Sigmoid colon (tissue), 6 donors: ENCODE measurements at regions not wholly inside any gene's neighbourhood (a gene's known extent, or its start where the extent isn't known, plus 50 kb on each side); places are given as distances from the start of the nearest gene placed in this dataset.

ENCODE experiments used
- DNase-seq: peaks from one replicate; pipeline ENCODE4 v3.0.0-alpha.2; 2019
- H3K27ac ChIP-seq, 4 donors: fragments of 200-600 bp; sonication (generic); one replicate each; pipeline ENCODE4 v1.5.1; 2016 to 2019; ENCODE audit warnings: mild to moderate bottlenecking in 1 of 4
- H3K27me3 ChIP-seq, 3 donors: fragments of 200-600 bp; sonication (generic); one replicate each; pipeline ENCODE4 v1.5.1; 2019; ENCODE audit warnings: mild to moderate bottlenecking in 1 of 3
- H3K36me3 ChIP-seq, 4 donors: fragments of 200-600 bp; sonication (generic); one replicate each; pipeline ENCODE4 v1.5.1; 2016 to 2019
- H3K4me1 ChIP-seq, 4 donors: fragments of 200-600 bp; sonication (generic); one replicate each; pipeline ENCODE4 v1.5.1; 2017 to 2019
- H3K4me3 ChIP-seq, 4 donors: fragments of 200-600 bp; sonication (generic); one replicate each; pipeline ENCODE4 v1.5.1; 2017 to 2019; ENCODE audit warnings: mild to moderate bottlenecking in 2 of 4, moderate library complexity in 1 of 4
- H3K9me3 ChIP-seq, 4 donors: fragments of 200-600 bp in 3 of 4; sonication (generic) in 3 of 4; one replicate each; pipeline versions ENCODE4 v1.5.1 to v1.6.1; 2013 to 2019
- EP300 ChIP-seq, 4 donors: sonication (generic); formaldehyde crosslinking; IDR thresholded peaks; one replicate each; pipeline ENCODE4 v1.6.1; 2017; ENCODE audit warnings: antibody characterized with exemption in 4 of 4
- POLR2A ChIP-seq, 2 donors: fragments of 450-650 bp; IDR thresholded peaks; one replicate each; pipeline ENCODE4 v1.6.1; 2016; ENCODE audit warnings: antibody characterized with exemption in 2 of 2, mild to moderate bottlenecking in 2 of 2, moderate library complexity in 2 of 2
- POLR2AphosphoS5 ChIP-seq, 4 donors: sonication (generic); formaldehyde crosslinking; IDR thresholded peaks; one replicate each; pipeline ENCODE4 v1.6.1; 2017; ENCODE audit warnings: antibody characterized with exemption in 4 of 4
- WGBS, 2 donors: extraction: QIAGEN DNeasy Blood & Tissue Kit; methylation state at CpG; one replicate each; pipeline ENCODE4 v1.1.7; 2013; 5-methylcytosine and 5-hydroxymethylcytosine counted together
- intact Hi-C: fragments of 100-400 bp; cut with DNase I; formaldehyde crosslinking; loops from one replicate; pipeline ENCODE4 v1.15.1; 2023
- TF ChIP-seq, protein P1 (sequence below), 4 experiments: fragments of 450-650 bp in 3 of 4; fragments of 200-600 bp in 1 of 4; IDR thresholded peaks; one replicate each; pipeline ENCODE4 v1.5.1; 2016 to 2019; ENCODE audit warnings: antibody characterized with exemption in 4 of 4, mild to moderate bottlenecking in 3 of 4, moderate library complexity in 2 of 4
- donor health status: healthy with polysubstance abuse.
- donor health status: healthy.

DNA sequence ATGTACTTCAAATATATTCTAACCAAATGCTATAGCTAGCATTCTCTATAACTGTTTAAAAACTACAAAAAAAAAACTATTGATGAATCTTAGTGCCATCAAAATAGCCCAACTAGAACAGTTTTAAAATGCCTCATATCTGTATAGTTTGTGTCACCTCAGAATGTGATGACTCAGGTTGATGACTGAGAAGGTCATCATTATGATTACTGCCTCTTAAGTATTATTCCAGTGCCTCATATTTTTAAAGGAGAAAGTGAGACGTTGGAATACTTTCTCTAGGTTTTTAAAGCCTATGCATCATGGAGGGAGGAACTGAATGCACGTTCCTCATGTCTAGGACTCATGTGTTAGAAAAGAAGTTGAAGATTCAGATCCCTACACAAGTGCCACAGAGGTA lies 88.2 kb downstream of the TMA16 start:
- Histone ChIP-seq H3K9me3 (no peaks in the 10 kb centered on the region), H3K36me3 (no peaks in the 10 kb centered on the region), H3K27ac (no peak overlapping the region), H3K27me3 (no peaks in the 10 kb centered on the region), H3K4me1 (no peaks in the 10 kb centered on the region), H3K4me3 (no peak overlapping the region)
- no peak for TF ChIP-seq POLR2AphosphoS5 (IDR thresholded peaks at IDR 0.05)
- TF ChIP-seq, protein P1, sequence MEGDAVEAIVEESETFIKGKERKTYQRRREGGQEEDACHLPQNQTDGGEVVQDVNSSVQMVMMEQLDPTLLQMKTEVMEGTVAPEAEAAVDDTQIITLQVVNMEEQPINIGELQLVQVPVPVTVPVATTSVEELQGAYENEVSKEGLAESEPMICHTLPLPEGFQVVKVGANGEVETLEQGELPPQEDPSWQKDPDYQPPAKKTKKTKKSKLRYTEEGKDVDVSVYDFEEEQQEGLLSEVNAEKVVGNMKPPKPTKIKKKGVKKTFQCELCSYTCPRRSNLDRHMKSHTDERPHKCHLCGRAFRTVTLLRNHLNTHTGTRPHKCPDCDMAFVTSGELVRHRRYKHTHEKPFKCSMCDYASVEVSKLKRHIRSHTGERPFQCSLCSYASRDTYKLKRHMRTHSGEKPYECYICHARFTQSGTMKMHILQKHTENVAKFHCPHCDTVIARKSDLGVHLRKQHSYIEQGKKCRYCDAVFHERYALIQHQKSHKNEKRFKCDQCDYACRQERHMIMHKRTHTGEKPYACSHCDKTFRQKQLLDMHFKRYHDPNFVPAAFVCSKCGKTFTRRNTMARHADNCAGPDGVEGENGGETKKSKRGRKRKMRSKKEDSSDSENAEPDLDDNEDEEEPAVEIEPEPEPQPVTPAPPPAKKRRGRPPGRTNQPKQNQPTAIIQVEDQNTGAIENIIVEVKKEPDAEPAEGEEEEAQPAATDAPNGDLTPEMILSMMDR (IDR thresholded peaks at IDR 0.05), result no peak
- TF ChIP-seq EP300 (IDR thresholded peaks at IDR 0.05), result no peak
- TF ChIP-seq POLR2A (IDR thresholded peaks at IDR 0.05), result no peak
- 70 to 71% methylated on average over 2 of the region's 2 CpGs for WGBS, 2 donors
- intact Hi-C loops, result no loop called here
- no peak for DNase-seq

DNA sequence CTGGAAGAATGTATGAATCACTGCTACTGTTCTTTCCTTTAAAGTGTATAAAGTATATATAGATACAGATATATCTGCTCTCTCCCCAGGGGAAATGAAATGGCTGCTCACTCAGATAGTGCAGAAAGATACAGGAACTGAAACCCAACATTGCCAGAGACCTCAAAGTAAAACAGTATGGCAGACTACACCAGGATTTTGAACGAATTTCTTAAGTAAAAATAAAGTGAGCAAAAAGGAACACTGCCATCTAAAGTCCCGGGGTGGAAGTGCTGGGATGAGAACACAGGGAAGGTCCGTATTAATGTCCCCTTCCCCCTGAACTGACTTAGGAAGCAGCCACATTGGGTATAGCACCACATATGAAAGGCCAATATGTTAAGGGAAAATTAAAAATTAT lies 93.4 kb downstream of the TMA16 start:
- no peak overlapping the region for H3K4me3 ChIP-seq
- H3K36me3 ChIP-seq, result no peaks in the 10 kb centered on the region
- H3K27ac ChIP-seq, result no peak overlapping the region
- 75 to 77% methylated on average over 3 of the region's 3 CpGs for WGBS, 2 donors
- no peak for DNase-seq
- TF ChIP-seq POLR2AphosphoS5 (IDR thresholded peaks at IDR 0.05), result no peak
- no peak for TF ChIP-seq POLR2A (IDR thresholded peaks at IDR 0.05)
- TF ChIP-seq, protein P1 (IDR thresholded peaks at IDR 0.05), result no peak
- TF ChIP-seq EP300 (IDR thresholded peaks at IDR 0.05), result no peak
- no peaks in the 10 kb centered on the region for H3K9me3 ChIP-seq
- no peaks in the 10 kb centered on the region for H3K27me3 ChIP-seq
- intact Hi-C loops, result no loop called here
- H3K4me1 ChIP-seq, result no peaks in the 10 kb centered on the region

DNA sequence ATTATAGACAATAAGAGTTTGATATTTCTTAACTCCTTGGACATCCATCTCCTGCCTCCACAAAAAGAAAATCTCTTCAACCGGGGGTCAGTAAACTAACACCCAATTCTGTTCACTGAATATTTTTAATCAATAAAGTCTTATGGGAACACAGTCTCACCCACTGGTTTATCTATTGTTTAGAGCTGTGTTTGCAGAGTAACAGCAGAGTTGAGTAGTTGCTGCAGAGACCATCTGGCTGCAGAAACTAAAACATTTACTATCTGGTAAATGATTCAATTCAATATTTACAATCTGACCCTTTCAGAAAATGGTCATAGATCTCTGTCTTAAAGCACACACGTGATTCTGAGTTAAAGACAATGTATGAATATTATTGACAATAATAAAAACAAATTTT lies 94.0 kb downstream of the TMA16 start:
- DNase-seq, result no peak
- Histone ChIP-seq H3K27me3 (no peaks in the 10 kb centered on the region), H3K4me1 (no peaks in the 10 kb centered on the region), H3K9me3 (no peaks in the 10 kb centered on the region), H3K36me3 (no peaks in the 10 kb centered on the region), H3K27ac (no peak overlapping the region), H3K4me3 (no peak overlapping the region)
- 10 to 55% methylated on average over 2 of the region's 2 CpGs for WGBS, 2 donors
- TF ChIP-seq POLR2A (IDR thresholded peaks at IDR 0.05) (no peak), POLR2AphosphoS5 (IDR thresholded peaks at IDR 0.05) (no peak), EP300 (IDR thresholded peaks at IDR 0.05) (no peak)
- TF ChIP-seq, protein P1 (IDR thresholded peaks at IDR 0.05), result no peak
- intact Hi-C loops, result no loop called here

DNA sequence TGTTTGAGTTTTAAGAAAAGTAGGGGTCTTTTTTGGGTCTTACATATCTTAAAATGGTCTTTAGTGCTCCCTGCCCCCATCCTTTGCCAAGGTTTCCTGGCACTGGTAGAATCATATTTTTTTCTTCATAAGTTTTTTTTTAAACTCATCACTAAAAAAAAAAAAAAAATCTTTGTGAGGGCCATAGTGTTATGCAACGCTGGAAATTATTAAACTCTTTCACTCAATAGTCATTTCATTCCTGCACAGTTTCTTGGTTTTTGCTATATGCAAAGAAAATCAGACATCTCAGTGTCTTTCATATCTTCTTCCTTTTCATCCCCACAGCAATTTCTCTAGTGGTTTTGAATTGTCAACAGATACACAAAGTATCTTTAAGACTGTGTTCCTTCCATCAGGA lies 95.6 kb downstream of the TMA16 start:
- H3K36me3 ChIP-seq, result no peaks in the 10 kb centered on the region
- 40 to 60% methylated on average over 1 of the region's 1 CpG for WGBS, 2 donors
- intact Hi-C loops, result no loop called here
- H3K27ac ChIP-seq, result no peak overlapping the region
- no peaks in the 10 kb centered on the region for H3K27me3 ChIP-seq
- H3K4me3 ChIP-seq, result no peak overlapping the region
- no peak for DNase-seq
- TF ChIP-seq, protein P1 (IDR thresholded peaks at IDR 0.05), result no peak
- TF ChIP-seq POLR2A (IDR thresholded peaks at IDR 0.05), result no peak
- no peak for TF ChIP-seq POLR2AphosphoS5 (IDR thresholded peaks at IDR 0.05)
- no peak for TF ChIP-seq EP300 (IDR thresholded peaks at IDR 0.05)
- no peaks in the 10 kb centered on the region for H3K4me1 ChIP-seq
- no peaks in the 10 kb centered on the region for H3K9me3 ChIP-seq

DNA sequence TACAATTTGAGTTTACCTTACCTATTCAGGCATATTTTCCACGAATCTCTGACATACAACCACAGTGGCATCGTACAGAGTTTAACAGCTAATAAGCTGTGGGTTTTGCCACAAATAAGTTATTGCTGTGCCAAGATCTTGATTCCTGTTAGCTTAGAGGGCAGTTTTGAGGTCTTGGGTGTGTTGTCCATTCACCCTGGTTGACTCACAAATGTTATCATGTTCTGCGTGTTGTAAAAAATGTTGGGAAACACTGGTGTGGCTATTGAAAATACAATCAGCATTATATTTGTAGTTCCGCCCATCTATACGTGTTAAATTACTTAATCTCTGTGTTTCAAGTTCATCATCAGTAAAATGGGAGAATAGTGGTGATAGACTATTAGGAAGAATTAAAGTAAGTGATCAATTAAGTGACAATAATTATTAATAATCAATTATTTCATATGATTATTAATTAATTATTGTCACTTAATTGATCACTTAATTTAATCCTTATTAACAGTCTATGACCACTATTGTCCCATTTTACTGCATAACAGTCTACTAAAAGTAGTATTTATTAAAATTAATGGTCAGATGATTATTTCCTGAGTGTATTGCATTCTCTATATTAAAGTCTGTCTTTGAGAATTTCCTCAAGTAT lies 96.3 kb downstream of the TMA16 start:
- TF ChIP-seq POLR2A (IDR thresholded peaks at IDR 0.05) (no peak), POLR2AphosphoS5 (IDR thresholded peaks at IDR 0.05) (no peak), EP300 (IDR thresholded peaks at IDR 0.05) (no peak)
- TF ChIP-seq, protein P1 (IDR thresholded peaks at IDR 0.05), result no peak

More for the DNA sequence above, 96.3 kb downstream of the TMA16 start:
- Histone ChIP-seq H3K9me3 (no peaks in the 10 kb centered on the region), H3K4me3 (no peak overlapping the region), H3K4me1 (no peaks in the 10 kb centered on the region), H3K27ac (no peak overlapping the region), H3K27me3 (no peaks in the 10 kb centered on the region), H3K36me3 (no peaks in the 10 kb centered on the region)
- DNase-seq, result no peak
- intact Hi-C loops, result no loop called here
- WGBS, 2 donors, result 27 to 58% methylated on average over 5 of the region's 5 CpGs
